NCI-H2171 treated with DMSO at 0.1 percent for 48 hours (cell line): ENCODE measurements at regions not wholly inside any gene's neighbourhood (a gene's known extent, or its start where the extent isn't known, plus 50 kb on each side); places are given as distances from the start of the nearest gene placed in this dataset.

Source experiments
- DNase-seq: peaks from one replicate; lab custom pipeline; 2025; lab: John Stamatoyannopoulos, UW

GRCh38 chr12:115259968-115260747 lies 576.2 kb upstream of the TBX3 start:
- no peak for DNase-seq

- no peak for DNase-seq
These were observed 573.8 kb upstream of the TBX3 start for GRCh38 chr12:115257791-115258190.

- no peak for DNase-seq
These were observed 572.0 kb upstream of the TBX3 start for GRCh38 chr12:115255962-115256361.

GRCh38 chr12:115255257-115255656 lies 571.3 kb upstream of the TBX3 start:
- DNase-seq: no peak

GRCh38 chr12:115253049-115253448 lies 569.1 kb upstream of the TBX3 start:
- DNase-seq: no peak

- no peak for DNase-seq
These were observed 567.8 kb upstream of the TBX3 start for GRCh38 chr12:115251727-115252126.

GRCh38 chr12:115249671-115250278 lies 565.8 kb upstream of the TBX3 start:
- no peak for DNase-seq

- no peak for DNase-seq
These were observed 561.0 kb upstream of the TBX3 start for GRCh38 chr12:115245020-115245419.

- DNase-seq: no peak
These were observed 560.1 kb upstream of the TBX3 start for GRCh38 chr12:115243933-115244628.

- no peak for DNase-seq
These were observed 556.3 kb upstream of the TBX3 start for GRCh38 chr12:115240251-115240650.

GRCh38 chr12:115235880-115236279 lies 551.9 kb upstream of the TBX3 start:
- DNase-seq: no peak

- no peak for DNase-seq
These were observed 550.0 kb upstream of the TBX3 start for GRCh38 chr12:115233891-115234543.

- DNase-seq: no peak
These were observed 548.6 kb upstream of the TBX3 start for GRCh38 chr12:115232455-115233156.

- no peak for DNase-seq
These were observed 546.6 kb upstream of the TBX3 start for GRCh38 chr12:115230606-115231005.

GRCh38 chr12:115229517-115229916 lies 545.5 kb upstream of the TBX3 start:
- no peak for DNase-seq

- DNase-seq: no peak
These were observed 544.5 kb upstream of the TBX3 start for GRCh38 chr12:115228434-115228833.

- no peak for DNase-seq
These were observed 543.2 kb upstream of the TBX3 start for GRCh38 chr12:115227137-115227615.

GRCh38 chr12:115225845-115226244 lies 541.9 kb upstream of the TBX3 start:
- DNase-seq: no peak

- DNase-seq: no peak
These were observed 540.0 kb upstream of the TBX3 start for GRCh38 chr12:115223991-115224390.

- DNase-seq: no peak
These were observed 539.3 kb upstream of the TBX3 start for GRCh38 chr12:115223322-115223721.

- DNase-seq: no peak
These were observed 538.2 kb upstream of the TBX3 start for GRCh38 chr12:115222220-115222619.

- DNase-seq: no peak
These were observed 532.3 kb upstream of the TBX3 start for GRCh38 chr12:115216301-115216700.
